Activated gamma-delta T cell treated with Interleukin-2 at 50 U/mL for 16 hours (primary cell): ENCODE measurements at regions not wholly inside any gene's neighbourhood (a gene's known extent, or its start where the extent isn't known, plus 50 kb on each side); places are given as distances from the start of the nearest gene placed in this dataset.

Experiments used
- DNase-seq: peaks from one replicate; pipeline ENCODE4 v3.0.0-alpha.2; 2020

- no peak for DNase-seq
Measured at GRCh38 chr7:69129951-69130350, 468.3 kb upstream of the AUTS2 start.

GRCh38 chr7:69130396-69130795 is 467.9 kb upstream of the AUTS2 start:
- DNase-seq: no peak

- no peak for DNase-seq
Measured at GRCh38 chr7:69134316-69134715, 464.0 kb upstream of the AUTS2 start.

GRCh38 chr7:69147631-69148030 is 450.6 kb upstream of the AUTS2 start:
- DNase-seq: no peak

- DNase-seq: no peak
Measured at GRCh38 chr7:69149804-69150782, 448.2 kb upstream of the AUTS2 start.

GRCh38 chr7:69162326-69162725 is 435.9 kb upstream of the AUTS2 start:
- DNase-seq: no peak

- no peak for DNase-seq
Measured at GRCh38 chr7:69162931-69163670, 435.2 kb upstream of the AUTS2 start.

- no peak for DNase-seq
Measured at GRCh38 chr7:69166979-69167516, 431.2 kb upstream of the AUTS2 start.

- no peak for DNase-seq
Measured at GRCh38 chr7:69169386-69169785, 428.9 kb upstream of the AUTS2 start.

GRCh38 chr7:69172357-69173077 is 425.8 kb upstream of the AUTS2 start:
- no peak for DNase-seq

GRCh38 chr7:69173341-69173740 is 424.9 kb upstream of the AUTS2 start:
- no peak for DNase-seq

- DNase-seq: no peak
Measured at GRCh38 chr7:69173846-69174245, 424.4 kb upstream of the AUTS2 start.

- DNase-seq: no peak
Measured at GRCh38 chr7:69176841-69177240, 421.4 kb upstream of the AUTS2 start.

GRCh38 chr7:69177461-69177861 is 420.8 kb upstream of the AUTS2 start:
- DNase-seq: no peak

- DNase-seq: no peak
Measured at GRCh38 chr7:69177941-69178494, 420.3 kb upstream of the AUTS2 start.

- no peak for DNase-seq
Measured at GRCh38 chr7:69180662-69181061, 417.6 kb upstream of the AUTS2 start.

- no peak for DNase-seq
Measured at GRCh38 chr7:69182596-69183467, 415.4 kb upstream of the AUTS2 start.

GRCh38 chr7:69184339-69184738 is 413.9 kb upstream of the AUTS2 start:
- DNase-seq: no peak

- DNase-seq: no peak
Measured at GRCh38 chr7:69185170-69185569, 413.1 kb upstream of the AUTS2 start.

- DNase-seq: no peak
Measured at GRCh38 chr7:69186974-69187373, 411.3 kb upstream of the AUTS2 start.

- no peak for DNase-seq
Measured at GRCh38 chr7:69187824-69188333, 410.4 kb upstream of the AUTS2 start.
